ENCODE measurements at regions not wholly inside any gene's neighbourhood (a gene's known extent, or its start where the extent isn't known, plus 50 kb on each side); places are given as distances from the start of the nearest gene placed in this dataset.

GRCh38 chr5:160479220-160479619 lies 57.6 kb downstream of the PTTG1 start:
- DNase-seq (ENCODE audit: low read depth), result no peak
- TF ChIP-seq, protein P1, sequence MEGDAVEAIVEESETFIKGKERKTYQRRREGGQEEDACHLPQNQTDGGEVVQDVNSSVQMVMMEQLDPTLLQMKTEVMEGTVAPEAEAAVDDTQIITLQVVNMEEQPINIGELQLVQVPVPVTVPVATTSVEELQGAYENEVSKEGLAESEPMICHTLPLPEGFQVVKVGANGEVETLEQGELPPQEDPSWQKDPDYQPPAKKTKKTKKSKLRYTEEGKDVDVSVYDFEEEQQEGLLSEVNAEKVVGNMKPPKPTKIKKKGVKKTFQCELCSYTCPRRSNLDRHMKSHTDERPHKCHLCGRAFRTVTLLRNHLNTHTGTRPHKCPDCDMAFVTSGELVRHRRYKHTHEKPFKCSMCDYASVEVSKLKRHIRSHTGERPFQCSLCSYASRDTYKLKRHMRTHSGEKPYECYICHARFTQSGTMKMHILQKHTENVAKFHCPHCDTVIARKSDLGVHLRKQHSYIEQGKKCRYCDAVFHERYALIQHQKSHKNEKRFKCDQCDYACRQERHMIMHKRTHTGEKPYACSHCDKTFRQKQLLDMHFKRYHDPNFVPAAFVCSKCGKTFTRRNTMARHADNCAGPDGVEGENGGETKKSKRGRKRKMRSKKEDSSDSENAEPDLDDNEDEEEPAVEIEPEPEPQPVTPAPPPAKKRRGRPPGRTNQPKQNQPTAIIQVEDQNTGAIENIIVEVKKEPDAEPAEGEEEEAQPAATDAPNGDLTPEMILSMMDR (IDR thresholded peaks at IDR 0.05; ENCODE audit: low read depth, low read length, missing control alignments), result no peak
- in situ Hi-C loops (cut with HindIII; ENCODE audit: low sequenced_read_pairs), result no loop called here
- no peak overlapping the region for H3K4me3 ChIP-seq (ENCODE audit: low read depth, low read length)

GRCh38 chr5:160479926-160480325 lies 58.3 kb downstream of the PTTG1 start:
- H3K4me3 ChIP-seq (ENCODE audit: low read depth, low read length), result no peak overlapping the region
- in situ Hi-C loops (cut with HindIII; ENCODE audit: low sequenced_read_pairs), result no loop called here
- TF ChIP-seq, protein P1 (IDR thresholded peaks at IDR 0.05; ENCODE audit: low read depth, low read length, missing control alignments), result no peak
- DNase-seq (ENCODE audit: low read depth), result no peak

DNA sequence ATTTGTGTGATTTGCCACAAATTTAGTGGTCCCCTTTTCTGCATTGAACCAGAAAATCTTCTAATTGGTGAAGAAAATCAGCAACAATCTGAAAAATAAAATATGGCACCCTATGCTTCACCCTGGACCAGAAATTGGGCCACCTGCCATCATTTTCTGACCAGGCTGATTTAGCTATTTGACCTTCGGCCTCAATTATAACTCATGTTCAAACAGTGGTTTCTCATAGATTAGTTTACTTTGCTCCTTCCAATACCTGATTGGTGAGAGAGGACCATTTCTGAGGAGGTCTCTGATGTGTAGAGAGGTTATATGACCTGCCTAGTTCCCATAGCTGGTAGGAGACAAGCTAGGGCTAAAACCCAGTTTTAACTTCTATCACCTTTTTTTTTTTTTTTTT lies 59.0 kb downstream of the PTTG1 start:
- TF ChIP-seq, protein P1 (IDR thresholded peaks at IDR 0.05; ENCODE audit: low read depth, low read length, missing control alignments), result no peak
- H3K4me3 ChIP-seq (ENCODE audit: low read depth, low read length), result no peak overlapping the region
- in situ Hi-C loops (cut with HindIII; ENCODE audit: low sequenced_read_pairs), result no loop called here
- DNase-seq (ENCODE audit: low read depth), result no peak

DNA sequence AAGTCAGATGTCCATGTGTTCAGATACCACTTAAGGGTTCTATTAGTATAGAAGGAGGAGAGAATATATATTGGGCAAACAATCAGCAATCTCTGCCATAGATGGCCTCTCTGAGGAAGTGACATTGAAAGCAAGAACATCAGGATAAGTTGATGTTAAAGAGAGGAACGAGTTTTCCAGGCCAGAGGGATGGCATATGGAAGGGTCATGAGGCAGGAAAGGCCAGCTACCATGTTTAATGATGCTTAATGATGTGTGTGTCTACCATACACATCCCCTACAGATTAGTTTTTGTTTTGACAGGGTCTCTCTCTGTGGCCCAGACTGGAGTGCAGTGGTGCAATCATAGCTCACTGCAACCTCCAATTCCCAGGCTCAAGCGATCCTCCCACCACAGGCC lies 63.0 kb downstream of the PTTG1 start:
- in situ Hi-C loops (cut with HindIII; ENCODE audit: low sequenced_read_pairs), result no loop called here
- H3K4me3 ChIP-seq (ENCODE audit: low read depth, low read length), result no peak overlapping the region
- no peak for DNase-seq (ENCODE audit: low read depth)
- TF ChIP-seq, protein P1 (IDR thresholded peaks at IDR 0.05; ENCODE audit: low read depth, low read length, missing control alignments), result no peak

GRCh38 chr5:160485364-160485969 lies 63.8 kb downstream of the PTTG1 start:
- TF ChIP-seq, protein P1 (IDR thresholded peaks at IDR 0.05; ENCODE audit: low read depth, low read length, missing control alignments), result no peak
- no peak for DNase-seq (ENCODE audit: low read depth)
- in situ Hi-C loops (cut with HindIII; ENCODE audit: low sequenced_read_pairs), result no loop called here
- H3K4me3 ChIP-seq (ENCODE audit: low read depth, low read length), result no peak overlapping the region

DNA sequence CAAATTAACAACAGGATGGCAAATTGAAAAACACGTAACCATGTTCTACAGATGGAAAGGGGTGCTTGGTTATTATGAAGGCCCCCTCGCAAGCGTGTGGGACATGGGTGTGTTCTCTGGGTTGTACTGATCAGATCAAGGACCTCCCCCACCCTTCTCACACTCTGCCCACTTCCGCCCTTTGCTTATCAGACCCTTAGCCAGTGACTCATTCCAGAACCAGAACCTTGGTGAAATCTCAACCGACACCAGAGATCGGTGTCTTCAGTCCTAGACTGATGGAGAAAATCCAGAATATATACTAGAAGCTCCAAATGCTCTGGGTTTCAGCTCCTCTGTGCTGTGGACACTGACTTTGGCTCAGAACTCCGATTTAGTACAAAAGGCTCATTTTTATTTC lies 64.9 kb downstream of the PTTG1 start:
- no peak overlapping the region for H3K4me3 ChIP-seq (ENCODE audit: low read depth, low read length)
- in situ Hi-C loops (cut with HindIII; ENCODE audit: low sequenced_read_pairs), result no loop called here
- DNase-seq (ENCODE audit: low read depth), result no peak
- TF ChIP-seq, protein P1 (IDR thresholded peaks at IDR 0.05; ENCODE audit: low read depth, low read length, missing control alignments), result no peak
